GM21367 (cell line): ENCODE measurements at regions not wholly inside any gene's neighbourhood (a gene's known extent, or its start where the extent isn't known, plus 50 kb on each side); places are given as distances from the start of the nearest gene placed in this dataset.
"Not testable (repeated sequence)": the region's sequence is repeated elsewhere in the genome, so short reads cannot be mapped to it uniquely, and the experiment has no call there.

Source experiments
- ATAC-seq: cut with Tn5 transposase; IDR thresholded peaks from one replicate; pipeline ENCODE4 v1.9.1; 2021; ENCODE audit not compliant: unreplicated experiment

GRCh38 chr3:67145738-67146137 is 147.6 kb downstream of the KBTBD8 start:
- no peak for ATAC-seq

- no peak for ATAC-seq
These were observed 156.3 kb downstream of the KBTBD8 start for GRCh38 chr3:67154429-67154828.

- no peak for ATAC-seq
These were observed 169.4 kb downstream of the KBTBD8 start for GRCh38 chr3:67167481-67167880.

DNA sequence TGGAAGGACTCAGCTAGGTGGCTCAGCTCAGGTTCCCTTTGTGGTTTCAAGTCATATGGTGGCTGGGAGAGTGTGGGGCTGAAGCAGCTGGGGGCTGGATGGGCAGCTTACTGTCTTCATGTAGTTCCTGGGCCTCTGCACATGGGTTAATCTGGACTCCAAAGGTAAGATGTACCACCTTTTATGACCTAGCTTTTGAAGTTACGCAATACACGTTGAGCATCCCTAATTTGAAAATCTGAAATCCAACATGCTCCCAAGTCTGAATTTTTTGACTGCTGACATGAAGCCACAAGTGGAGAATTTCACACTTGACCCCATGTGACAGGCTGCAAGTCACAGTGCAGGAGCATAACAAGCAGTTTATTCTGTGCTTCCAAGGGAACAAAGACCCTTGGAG is 173.7 kb downstream of the KBTBD8 start:
- ATAC-seq: no peak

DNA sequence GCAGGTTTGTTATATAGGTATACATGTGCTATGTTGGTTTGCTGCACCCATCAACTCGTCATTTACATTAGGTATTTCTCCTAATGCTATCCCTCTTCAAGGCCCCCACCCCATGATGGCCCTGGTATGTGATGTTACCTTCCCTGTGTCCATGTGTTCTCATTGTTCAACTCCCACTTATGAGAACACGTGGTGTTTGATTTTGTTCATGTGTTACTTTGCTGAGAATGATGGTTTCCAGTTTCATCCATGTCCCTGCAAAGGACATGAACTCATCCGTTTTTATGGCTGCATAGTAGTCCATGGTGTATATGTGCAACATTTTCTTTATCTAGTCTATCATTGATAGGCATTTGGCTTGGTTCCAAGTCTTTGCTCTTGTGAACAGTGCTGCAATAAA is 175.0 kb downstream of the KBTBD8 start:
- not testable (repeated sequence) for ATAC-seq

DNA sequence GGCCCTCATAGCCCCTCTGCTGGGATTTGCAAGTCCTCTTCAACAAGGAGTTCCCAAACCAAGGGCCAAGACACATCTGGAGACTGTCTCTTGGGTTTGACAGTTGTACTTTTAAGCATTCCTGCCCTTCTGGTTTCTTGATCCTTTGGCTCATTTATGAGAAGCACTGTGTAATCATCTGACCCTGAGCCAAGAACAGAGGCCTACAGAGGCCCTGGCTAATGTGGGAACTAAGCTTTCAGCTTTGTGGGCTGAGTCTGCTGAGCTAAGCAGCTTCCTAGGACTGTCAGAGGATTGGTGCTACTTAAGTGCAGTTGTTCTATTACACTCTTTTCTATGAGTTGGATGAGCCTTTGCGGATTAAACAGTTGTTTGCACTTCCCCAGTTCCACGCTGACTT is 178.3 kb downstream of the KBTBD8 start:
- no peak for ATAC-seq

DNA sequence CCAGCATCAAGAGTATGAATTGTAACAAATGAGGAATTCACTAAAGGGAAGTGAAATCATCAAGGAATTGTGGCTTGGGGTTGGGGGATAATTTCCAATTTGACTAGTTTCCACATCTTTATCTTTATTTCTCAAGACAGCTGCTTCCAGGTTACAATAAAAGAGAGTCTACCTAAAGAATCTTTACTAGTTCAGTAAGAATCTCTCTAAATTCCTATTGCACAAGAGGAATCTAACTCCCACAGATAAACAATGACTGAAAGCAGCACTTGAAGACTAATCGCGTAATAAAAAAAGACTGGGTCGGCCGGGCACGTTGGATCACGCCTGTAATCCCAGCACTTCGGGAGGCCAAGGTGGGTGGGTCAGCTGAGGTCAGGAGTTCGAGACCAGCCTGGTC is 194.4 kb downstream of the KBTBD8 start:
- no peak for ATAC-seq

- ATAC-seq: no peak
These were observed 198.6 kb downstream of the KBTBD8 start for GRCh38 chr3:67196677-67197076.

DNA sequence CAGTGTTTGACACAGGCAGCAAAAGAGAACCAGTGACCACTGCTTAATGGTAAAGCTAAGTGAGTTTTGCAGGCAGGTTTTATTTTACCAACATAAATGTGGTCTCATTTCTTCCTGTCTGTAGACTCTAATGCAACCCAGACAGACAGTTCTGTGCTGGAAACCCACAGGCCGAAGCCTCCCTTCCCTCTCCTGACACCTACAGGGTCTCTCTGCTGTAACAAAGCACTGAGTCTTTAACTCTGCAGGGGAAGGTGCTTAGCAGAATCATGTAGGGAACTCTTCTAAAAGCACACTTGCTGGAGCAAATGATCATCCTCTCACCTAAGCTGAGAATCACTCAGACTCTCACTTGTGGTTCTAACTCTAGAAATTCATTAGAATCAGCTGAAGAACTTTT is 200.3 kb downstream of the KBTBD8 start:
- ATAC-seq: no peak

- no peak for ATAC-seq
These were observed 202.5 kb downstream of the KBTBD8 start for GRCh38 chr3:67200618-67201017.

DNA sequence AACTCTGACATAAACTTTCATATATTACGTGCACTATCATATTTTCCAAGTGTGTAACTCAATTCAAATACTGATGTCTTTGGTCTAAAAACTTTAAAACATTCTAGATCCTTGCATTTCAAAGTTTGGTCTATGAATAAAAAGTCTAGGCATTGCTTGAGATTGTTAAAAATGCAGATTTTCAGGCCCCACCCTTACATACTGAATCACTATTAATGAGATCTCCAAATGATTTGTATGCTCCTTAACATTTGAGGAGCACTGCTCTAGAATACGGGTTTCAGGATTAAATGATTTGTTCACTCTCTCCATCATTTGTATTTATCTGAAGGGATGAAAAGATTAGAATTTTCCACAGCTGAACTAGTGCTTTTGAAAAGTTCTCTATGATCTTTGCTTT is 202.9 kb downstream of the KBTBD8 start:
- ATAC-seq: no peak

DNA sequence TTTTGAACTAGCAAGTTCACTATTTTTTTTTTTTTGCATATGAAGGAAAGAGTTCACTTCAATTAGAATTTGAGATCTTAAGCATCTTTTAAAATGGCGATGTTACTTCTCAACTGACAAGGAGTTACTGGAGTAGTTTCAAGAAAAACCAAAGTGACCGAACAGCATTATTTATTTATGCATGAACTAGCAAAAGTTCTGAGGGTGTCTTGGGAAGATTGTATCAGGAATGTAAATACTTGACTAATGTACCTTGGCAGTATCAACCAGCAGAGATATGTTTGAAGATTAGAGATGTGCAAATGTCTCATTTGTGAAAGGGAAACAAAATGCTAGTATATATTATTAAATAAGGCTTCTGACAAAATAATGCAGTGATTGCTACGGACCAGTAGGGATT is 203.9 kb downstream of the KBTBD8 start:
- no peak for ATAC-seq

DNA sequence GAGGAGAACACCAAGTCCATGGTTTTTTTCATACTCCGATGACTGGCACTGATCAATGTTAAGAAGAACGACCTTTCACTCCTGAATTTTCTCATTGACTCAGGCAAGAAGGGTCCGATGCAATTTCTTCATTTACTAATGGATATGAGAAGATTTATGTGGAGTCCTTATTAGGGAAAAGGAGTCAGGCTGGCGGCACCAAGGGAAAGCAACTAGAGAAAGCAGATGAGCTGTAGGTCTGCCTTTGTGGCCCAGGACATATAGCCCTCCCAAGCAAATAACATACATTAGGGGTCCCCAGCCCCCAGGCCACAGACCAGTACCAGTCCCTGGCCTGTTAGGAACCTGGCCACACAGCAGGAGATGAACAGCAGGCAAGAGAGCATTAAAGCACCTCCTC is 206.8 kb downstream of the KBTBD8 start:
- ATAC-seq: no peak

DNA sequence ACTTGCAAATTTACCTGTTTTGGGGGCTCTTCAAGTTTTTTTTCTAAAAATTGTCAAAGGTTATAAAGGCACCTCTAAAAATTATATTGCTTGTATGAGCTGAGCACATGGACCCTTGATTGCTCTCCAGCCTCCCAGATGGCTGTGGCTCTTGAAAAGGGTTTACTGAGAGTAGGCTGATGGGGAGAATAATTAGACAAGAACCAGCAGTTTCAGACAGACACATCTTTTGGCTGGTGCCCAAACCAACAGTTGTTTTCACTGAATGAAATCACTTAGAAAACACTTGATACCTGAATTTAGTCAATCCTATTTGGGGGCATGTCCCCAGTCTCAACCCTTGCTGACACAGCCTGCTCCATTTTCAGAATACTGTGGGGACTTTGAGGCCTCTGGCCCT is 217.6 kb downstream of the KBTBD8 start:
- ATAC-seq: no peak

- no peak for ATAC-seq
These were observed 228.9 kb downstream of the KBTBD8 start for GRCh38 chr3:67227030-67227429.

DNA sequence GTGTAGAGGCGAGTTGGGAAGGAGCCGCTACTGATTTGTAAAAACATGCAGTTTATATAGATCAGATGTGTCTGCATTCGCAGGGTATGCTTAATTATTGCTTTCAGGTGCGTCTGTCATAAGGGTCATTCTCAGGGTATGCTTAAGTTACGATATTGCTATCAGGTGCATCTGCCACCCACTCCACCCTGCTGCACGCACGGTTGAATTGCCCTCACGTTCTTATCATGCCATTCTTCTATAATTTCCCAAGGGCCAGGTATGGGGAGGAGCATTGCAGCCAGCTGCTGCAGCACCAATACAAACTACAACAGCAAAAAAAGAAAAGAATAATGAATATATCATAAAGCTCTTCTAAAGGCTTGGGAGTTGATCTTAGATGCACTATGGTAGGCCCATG is 230.0 kb downstream of the KBTBD8 start:
- no peak for ATAC-seq

- ATAC-seq: no peak
These were observed 234.5 kb downstream of the KBTBD8 start for GRCh38 chr3:67232642-67233041.

GRCh38 chr3:67239353-67239752 is 241.2 kb downstream of the KBTBD8 start:
- no peak for ATAC-seq

DNA sequence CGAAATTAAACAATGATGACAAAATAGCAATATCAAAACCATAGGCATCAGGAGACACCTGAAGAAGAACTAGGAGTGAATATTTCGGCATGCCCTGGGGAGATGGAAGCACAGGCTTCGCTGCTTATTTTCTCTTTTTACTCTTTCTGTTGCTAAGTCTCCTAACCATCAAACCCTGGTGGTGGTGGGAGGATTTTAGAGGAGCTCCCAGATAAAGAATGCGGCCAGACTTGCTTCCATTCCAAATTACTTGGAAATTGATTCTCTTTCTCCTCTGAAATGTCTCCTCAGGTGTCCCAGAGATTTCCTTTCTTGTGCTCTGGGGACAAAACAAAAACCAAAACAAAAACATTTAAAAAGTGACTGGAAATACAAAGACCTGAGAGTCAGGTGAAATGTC is 243.0 kb downstream of the KBTBD8 start:
- ATAC-seq: no peak

- no peak for ATAC-seq
These were observed 246.0 kb downstream of the KBTBD8 start for GRCh38 chr3:67244130-67244529.

DNA sequence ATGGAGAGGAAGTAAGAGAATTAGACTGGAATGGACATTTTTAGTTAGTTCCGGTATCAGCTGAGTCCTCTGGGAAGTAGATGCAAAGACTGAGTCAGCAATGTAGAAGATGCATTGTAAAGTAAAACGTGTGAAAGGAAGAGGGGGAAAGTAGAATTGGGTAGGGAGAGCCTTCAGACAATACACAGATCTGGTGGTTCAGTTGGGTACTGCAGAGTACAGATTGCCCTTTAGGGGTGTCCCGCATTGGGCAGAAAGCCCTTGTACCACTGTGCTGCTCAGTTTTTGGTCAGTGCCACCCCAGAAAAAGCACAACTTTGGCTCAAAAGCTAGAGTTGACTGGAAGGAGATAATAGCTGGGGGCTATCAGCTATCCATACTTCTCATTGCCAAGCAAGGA is 247.4 kb downstream of the KBTBD8 start:
- ATAC-seq: no peak

- ATAC-seq: no peak
These were observed 250.6 kb downstream of the KBTBD8 start for GRCh38 chr3:67248726-67249125.

DNA sequence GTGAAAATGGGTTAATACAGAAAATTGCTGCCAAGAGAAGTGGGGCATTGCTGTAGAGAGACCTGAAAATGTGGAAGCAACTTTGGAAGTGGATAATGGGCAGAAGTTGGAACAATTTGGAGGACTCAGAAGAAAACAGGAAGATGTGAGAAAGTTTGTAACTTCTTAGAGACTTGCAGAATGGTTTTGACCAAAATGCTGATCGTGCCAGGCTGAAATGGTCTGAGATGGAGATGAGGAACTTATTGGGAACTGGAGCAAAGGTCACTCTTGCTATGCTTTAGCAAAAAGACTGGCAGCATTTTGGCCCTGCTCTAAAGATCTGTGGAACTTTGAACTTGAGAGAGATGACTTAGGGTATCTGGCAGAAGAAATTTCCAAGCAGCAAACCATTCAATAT is 254.8 kb downstream of the KBTBD8 start:
- ATAC-seq: not testable (repeated sequence)

DNA sequence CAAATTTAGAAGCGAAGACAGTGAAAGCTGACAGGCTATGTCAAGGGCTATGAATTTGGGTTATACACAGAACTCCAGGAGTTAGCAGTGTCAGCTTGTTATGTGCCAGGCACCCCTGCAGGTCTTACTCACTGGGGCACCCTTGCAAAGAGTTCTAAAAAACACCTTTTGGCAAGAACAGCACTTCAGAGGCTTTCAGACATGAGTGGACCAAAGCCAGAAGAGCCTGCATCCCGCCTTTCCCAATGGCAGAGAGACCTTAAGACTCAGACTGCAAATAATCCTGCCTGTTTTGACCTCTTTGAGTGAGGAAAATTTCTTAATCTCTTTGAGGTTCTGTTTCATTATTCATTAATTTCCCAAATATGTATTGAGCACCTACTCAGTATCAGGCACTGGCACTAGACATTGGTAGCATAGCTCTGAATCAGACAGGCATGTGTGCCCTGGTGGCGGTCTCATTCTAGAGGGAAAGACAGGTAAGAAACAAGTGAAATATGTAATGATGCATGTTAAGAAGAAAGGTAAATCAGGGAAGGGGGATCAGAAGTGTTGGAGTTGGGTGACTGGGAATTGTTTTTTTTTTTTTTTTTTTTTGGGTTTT is 280.0 kb downstream of the KBTBD8 start:
- ATAC-seq: no peak
